Right atrium auricular region (tissue), 2 donors: ENCODE measurements at regions not wholly inside any gene's neighbourhood (a gene's known extent, or its start where the extent isn't known, plus 50 kb on each side); places are given as distances from the start of the nearest gene placed in this dataset.

ENCODE experiments used
- DNase-seq: peaks from one replicate; pipeline ENCODE4 v3.0.0-alpha.2; 2019; ENCODE audit warnings: low spot score
- H3K27ac ChIP-seq, 2 donors: fragments of 200-600 bp; sonication (generic); 1 replicate in 1 of 2; 2 replicates in 1 of 2; pipeline ENCODE4 v1.5.1; 2016 to 2019
- H3K27me3 ChIP-seq, 2 donors: fragments of 200-600 bp; sonication (generic); one replicate each; pipeline versions ENCODE4 v1.5.1 to v1.6.0; 2017 to 2019
- H3K36me3 ChIP-seq: fragments of 200-600 bp; sonication (generic); one replicate; pipeline ENCODE4 v1.5.1; 2016
- H3K4me1 ChIP-seq, 2 donors: fragments of 200-600 bp; sonication (generic); one replicate each; pipeline versions ENCODE4 v1.5.1 to v1.6.0; 2017 to 2019
- H3K4me3 ChIP-seq, 2 donors: fragments of 200-600 bp; sonication (generic); 1 replicate in 1 of 2; 2 replicates in 1 of 2; pipeline ENCODE4 v1.5.1; 2017 to 2019; ENCODE audit warnings: mild to moderate bottlenecking in 1 of 2, moderate library complexity in 1 of 2
- H3K9me3 ChIP-seq, 2 donors: fragments of 200-600 bp; sonication (generic); one replicate each; pipeline ENCODE4 v1.5.1; 2019
- CTCF ChIP-seq, 2 donors: fragments of 200-600 bp; sonication (generic); IDR thresholded peaks; one replicate each; pipeline ENCODE4 v1.5.1; 2019; ENCODE audit warnings: antibody characterized with exemption in 2 of 2

DNA sequence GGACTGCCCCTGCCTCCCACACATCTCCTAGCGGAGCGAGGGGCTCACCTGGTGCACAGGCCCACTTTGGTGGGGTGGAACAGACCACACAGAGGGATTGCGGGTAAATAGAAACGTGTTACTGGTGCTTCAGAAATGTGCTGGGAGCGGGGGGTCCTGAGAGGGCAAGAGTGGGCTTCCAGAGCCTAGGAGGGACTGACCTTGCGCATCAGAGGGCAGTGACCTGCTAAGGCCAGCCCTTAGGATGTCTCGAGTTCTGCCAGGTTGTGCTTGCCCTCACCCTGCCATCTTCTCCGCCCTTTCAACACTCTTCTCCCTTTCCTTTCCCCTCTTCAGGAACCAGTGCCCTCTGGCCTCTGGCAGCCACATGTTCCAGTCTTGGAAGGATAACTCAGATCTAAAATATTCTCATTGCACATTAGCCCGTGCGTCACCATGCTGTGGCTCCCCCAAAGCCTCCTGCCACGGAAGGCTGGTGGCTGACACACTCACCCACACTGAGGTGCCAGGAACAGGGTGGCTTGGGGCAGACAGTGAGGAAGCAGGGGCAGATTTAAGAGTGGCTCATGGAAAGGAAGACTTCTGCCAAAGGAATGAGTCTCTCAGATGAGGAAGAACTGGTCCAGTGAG lies 89.6 kb downstream of the MCFD2 start:
- DNase-seq: no peak

DNA sequence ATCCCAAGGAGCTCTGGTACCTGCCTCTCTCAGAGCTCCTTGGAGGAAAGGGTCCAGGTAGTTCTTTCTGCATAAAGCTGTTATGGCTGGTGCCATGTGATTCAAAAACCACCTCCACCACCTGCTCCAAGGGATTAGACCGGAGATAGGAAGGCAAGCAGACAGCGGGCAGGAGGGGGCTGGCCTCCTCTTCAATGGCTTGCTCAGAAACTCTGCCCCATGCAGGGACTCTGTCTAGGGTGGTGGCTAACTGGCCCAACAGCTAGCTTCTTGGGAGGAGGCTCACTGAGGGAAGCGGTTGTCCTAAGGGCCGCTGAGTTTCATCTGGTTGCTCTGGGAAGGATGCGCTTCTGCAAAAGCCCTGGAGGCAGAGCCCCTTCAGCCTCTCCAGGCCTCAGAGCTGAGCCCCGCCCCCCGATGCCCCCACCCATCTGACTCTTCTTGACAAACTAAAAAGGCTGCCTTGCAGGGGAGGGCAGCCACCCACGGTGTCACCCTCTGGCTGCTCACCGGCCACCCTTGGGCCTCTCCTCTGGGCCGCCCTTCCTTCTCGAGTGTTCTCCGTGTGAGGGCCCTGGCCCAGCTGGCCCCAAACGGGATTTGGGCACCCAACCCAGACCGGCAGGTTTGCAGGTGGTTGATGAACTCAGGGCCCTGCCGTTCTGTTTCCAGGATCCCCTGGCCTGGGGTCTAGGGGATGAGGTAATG lies 90.2 kb downstream of the MCFD2 start:
- DNase-seq: no peak
- no peaks in the 10 kb centered on the region for H3K27me3 ChIP-seq
- H3K4me3 ChIP-seq: no peak overlapping the region
- H3K36me3 ChIP-seq: no peaks in the 10 kb centered on the region
- TF ChIP-seq CTCF (IDR thresholded peaks at IDR 0.05): no peak
- no peak overlapping the region for H3K27ac ChIP-seq
- no peaks in the 10 kb centered on the region for H3K9me3 ChIP-seq
- H3K4me1 ChIP-seq: peaks cover 0 to 24% of the 10 kb centered on the region in 2 donors

More for the DNA sequence above, 89.6 kb downstream of the MCFD2 start:
- Histone ChIP-seq H3K36me3 (no peaks in the 10 kb centered on the region), H3K9me3 (no peaks in the 10 kb centered on the region), H3K27ac (no peak overlapping the region), H3K27me3 (no peaks in the 10 kb centered on the region), H3K4me3 (no peak overlapping the region), H3K4me1 (peaks cover 0 to 24% of the 10 kb centered on the region in 2 donors)
- TF ChIP-seq CTCF (IDR thresholded peaks at IDR 0.05): no peak

DNA sequence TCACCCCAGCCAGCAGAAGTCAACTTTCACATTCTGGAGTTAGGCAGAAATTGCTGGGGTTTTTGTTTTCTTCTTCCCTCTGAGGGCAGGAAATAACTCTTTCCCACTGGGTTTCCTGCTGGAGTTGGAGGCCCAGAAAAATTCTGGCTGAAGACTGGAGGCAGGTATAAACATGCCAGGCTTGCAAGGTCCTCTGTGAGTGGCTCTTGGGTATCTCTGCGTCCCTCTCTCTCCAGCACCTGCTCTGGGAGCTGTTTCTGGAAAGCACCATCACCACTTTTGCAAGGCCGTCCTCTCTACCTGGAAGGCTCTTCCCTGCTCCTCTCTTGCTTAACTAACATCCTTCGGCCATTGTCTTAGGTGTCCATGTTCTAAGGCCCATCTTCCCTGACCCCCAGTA lies 91.0 kb downstream of the MCFD2 start:
- TF ChIP-seq CTCF (IDR thresholded peaks at IDR 0.05): no peak
- Histone ChIP-seq H3K27ac (no peak overlapping the region), H3K4me1 (peaks cover 0 to 24% of the 10 kb centered on the region in 2 donors), H3K9me3 (no peaks in the 10 kb centered on the region), H3K36me3 (no peaks in the 10 kb centered on the region), H3K27me3 (no peaks in the 10 kb centered on the region), H3K4me3 (no peak overlapping the region)
- no peak for DNase-seq

- no peaks in the 10 kb centered on the region for H3K9me3 ChIP-seq
- no peak for DNase-seq
- peaks cover 0 to 51% of the 10 kb centered on the region in 2 donors for H3K4me1 ChIP-seq
- H3K4me3 ChIP-seq: no peak overlapping the region
- H3K27ac ChIP-seq: peak overlapping the region; percentile 62 to 70
- H3K27me3 ChIP-seq: no peaks in the 10 kb centered on the region
- no peaks in the 10 kb centered on the region for H3K36me3 ChIP-seq
- no peak for TF ChIP-seq CTCF (IDR thresholded peaks at IDR 0.05)
Measured at GRCh38 chr2:46821600-46821999, 94.0 kb downstream of the MCFD2 start.

DNA sequence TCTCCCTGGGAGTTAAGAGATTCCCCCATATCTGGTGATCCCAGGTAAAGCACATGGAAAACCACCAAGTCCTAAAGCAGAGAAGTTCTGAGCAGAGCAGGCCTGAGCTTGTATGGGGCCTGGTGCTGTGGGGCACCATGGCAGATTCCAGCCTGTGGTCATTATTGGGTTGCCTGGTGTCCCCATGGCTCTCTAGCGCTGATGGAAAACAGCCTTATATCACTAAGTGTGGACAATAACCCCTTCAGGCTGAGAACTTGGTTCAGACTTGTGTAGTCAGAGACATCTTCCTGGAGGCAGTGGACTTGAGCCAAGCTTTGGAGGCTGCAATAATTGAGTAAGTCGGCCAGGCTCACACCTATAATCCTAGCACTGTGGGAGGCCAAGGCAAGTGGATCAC lies 96.8 kb downstream of the MCFD2 start:
- Histone ChIP-seq H3K36me3 (no peaks in the 10 kb centered on the region), H3K4me3 (no peak overlapping the region), H3K4me1 (peaks cover 0 to 68% of the 10 kb centered on the region in 2 donors), H3K27ac (peak overlapping the region; percentile 86 to 98), H3K27me3 (no peaks in the 10 kb centered on the region), H3K9me3 (no peaks in the 10 kb centered on the region)
- TF ChIP-seq CTCF (IDR thresholded peaks at IDR 0.05): no peak
- no peak for DNase-seq
